Mucosa of descending colon (tissue), 3 donors: ENCODE measurements at regions not wholly inside any gene's neighbourhood (a gene's known extent, or its start where the extent isn't known, plus 50 kb on each side); places are given as distances from the start of the nearest gene placed in this dataset.

Source experiments
- ATAC-seq: fragments of 200-7000 bp; cut with Tn5 transposase; one replicate; pipeline ENCODE4 v1.9.1; 2020; ENCODE audit warnings: mild to moderate bottlenecking, moderate library complexity
- DNase-seq, 3 donors: peaks; one replicate each; pipeline ENCODE4 v3.0.0-alpha.2; 2020
- H3K36me3 ChIP-seq: fragments of 200-600 bp; one replicate; pipeline ENCODE4 v1.8.0; 2021; ENCODE audit warnings: low read depth, mild to moderate bottlenecking
- H3K4me1 ChIP-seq: fragments of 200-600 bp; one replicate; pipeline ENCODE4 v1.8.0; 2021; ENCODE audit warnings: low read depth, mild to moderate bottlenecking
- H3K4me3 ChIP-seq: fragments of 200-600 bp; one replicate; pipeline ENCODE4 v1.8.0; 2021; ENCODE audit warnings: mild to moderate bottlenecking
- H3K9me3 ChIP-seq: fragments of 200-600 bp; one replicate; pipeline ENCODE4 v1.8.0; 2021; ENCODE audit warnings: mild to moderate bottlenecking
- CTCF ChIP-seq: fragments of 200-600 bp; IDR thresholded peaks from one replicate; pipeline ENCODE4 v1.8.0; 2022; ENCODE audit warnings: antibody characterized with exemption, mild to moderate bottlenecking
- intact Hi-C, 2 donors: fragments of 100-400 bp; cut with DNase I in 1 of 2; cut with micrococcal nuclease in 1 of 2; formaldehyde crosslinking; loops; one replicate each; pipeline versions ENCODE4 v1.11.0 to v1.11.1; 2022; cut with DNase I, micrococcal nuclease
- donor health status: DM: no; HTN: no; CAD: no; lungs with moderate emphysema.
- donor health status: DM: no; HTN: no; CAD: no.
- donor health status: DM: no; HTN: yes; CAD: no.

DNA sequence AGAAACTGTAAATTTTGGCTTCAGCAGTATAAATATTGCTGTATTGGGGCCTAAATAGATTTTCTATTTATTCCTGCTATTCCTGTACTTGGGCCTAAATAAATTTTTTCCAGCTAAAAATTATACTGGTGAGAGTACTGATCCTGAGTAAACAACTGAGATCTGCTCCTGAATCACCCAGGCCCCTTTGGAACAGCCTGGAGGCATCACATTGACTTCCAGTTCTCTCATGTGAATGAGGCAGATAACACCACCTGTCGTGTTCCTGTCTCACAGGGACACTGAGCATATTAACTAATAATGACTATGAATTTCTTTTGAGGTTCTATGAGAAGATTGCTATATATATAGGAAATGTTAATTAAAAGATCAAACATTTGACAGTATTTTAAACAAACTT is 119.5 kb upstream of the PLCXD3 start:
- DNase-seq (no peak), ATAC-seq (no peak)
- Histone ChIP-seq H3K4me3 (no peak overlapping the region), H3K4me1 (no peaks in the 10 kb centered on the region), H3K36me3 (no peaks in the 10 kb centered on the region), H3K9me3 (no peaks in the 10 kb centered on the region)
- intact Hi-C loops, result no loop called here
- TF ChIP-seq CTCF, result no peak

- H3K4me1 ChIP-seq, result no peaks in the 10 kb centered on the region
- intact Hi-C loops, result no loop called here
- TF ChIP-seq CTCF, result no peak
- ATAC-seq, result no peak
- H3K4me3 ChIP-seq, result no peak overlapping the region
- no peaks in the 10 kb centered on the region for H3K36me3 ChIP-seq
- H3K9me3 ChIP-seq, result no peaks in the 10 kb centered on the region
- DNase-seq, result no peak
Observed at GRCh38 chr5:41625571-41625970, 115.2 kb upstream of the PLCXD3 start.

DNA sequence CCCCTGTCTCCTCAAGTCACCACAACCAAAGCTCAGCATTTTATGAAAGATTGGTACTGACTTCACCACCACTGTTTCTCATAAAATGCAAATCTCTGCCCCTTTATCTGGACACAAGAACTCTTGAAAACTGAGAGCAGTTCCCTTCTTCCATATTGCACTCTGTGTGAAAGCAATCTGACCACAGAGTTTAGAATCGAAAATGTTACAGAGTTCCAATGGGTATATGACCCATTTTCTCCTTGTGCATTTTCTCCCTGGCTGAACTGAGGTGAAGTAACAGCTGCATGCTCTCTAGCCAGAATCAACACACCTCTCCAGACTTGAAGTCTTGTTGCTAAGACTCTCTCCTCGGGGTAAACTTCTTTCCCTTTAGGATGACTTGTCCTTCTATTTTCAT is 111.0 kb upstream of the PLCXD3 start:
- H3K4me3 ChIP-seq, result no peak overlapping the region
- no peak for TF ChIP-seq CTCF
- H3K4me1 ChIP-seq, result no peaks in the 10 kb centered on the region
- ATAC-seq, result no peak
- no peaks in the 10 kb centered on the region for H3K36me3 ChIP-seq
- intact Hi-C loops, result no loop called here
- no peaks in the 10 kb centered on the region for H3K9me3 ChIP-seq
- DNase-seq, result no peak

DNA sequence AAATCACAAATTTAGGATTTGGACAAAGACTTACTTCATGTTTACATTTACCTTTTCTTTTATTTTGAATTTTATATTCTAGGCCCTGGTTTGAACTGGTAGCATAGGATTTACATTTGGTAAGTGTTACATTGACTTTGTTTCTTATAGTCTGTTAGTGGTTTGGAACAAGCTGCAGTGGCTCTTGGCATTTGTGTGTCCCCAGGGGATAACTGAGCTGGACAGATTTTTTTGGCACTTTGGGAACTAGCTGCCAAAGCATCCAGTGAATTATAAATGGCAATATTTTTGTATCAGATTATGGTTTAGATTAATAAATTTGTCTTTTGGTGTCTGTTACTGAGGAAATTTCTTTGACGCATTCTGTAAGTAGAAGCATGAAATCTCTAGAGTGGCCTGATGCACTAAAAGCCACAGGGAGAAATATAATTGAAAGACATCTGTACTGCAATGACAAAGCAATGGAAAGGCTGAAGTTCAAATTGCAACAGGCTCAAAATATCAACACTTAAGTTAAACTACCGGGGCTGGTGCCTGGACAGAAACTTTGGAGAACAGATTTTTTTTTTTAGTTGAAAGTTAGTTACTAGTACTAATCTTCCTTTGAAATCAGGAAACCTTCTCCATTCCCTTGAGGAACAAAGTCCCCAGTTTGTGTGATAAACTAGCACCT is 107.6 kb upstream of the PLCXD3 start:
- no peak for ATAC-seq

GRCh38 chr5:41610386-41610785 is 100.0 kb upstream of the PLCXD3 start:
- no peaks in the 10 kb centered on the region for H3K9me3 ChIP-seq
- no peaks in the 10 kb centered on the region for H3K4me1 ChIP-seq
- no peak for DNase-seq
- H3K4me3 ChIP-seq, result no peak overlapping the region
- no peak for ATAC-seq
- intact Hi-C loops, result no loop called here
- no peak for TF ChIP-seq CTCF
- no peaks in the 10 kb centered on the region for H3K36me3 ChIP-seq

More for the DNA sequence above, 107.6 kb upstream of the PLCXD3 start:
- intact Hi-C loops, result no loop called here
- TF ChIP-seq CTCF, result no peak
- no peak overlapping the region for H3K4me3 ChIP-seq
- H3K9me3 ChIP-seq, result no peaks in the 10 kb centered on the region
- no peak for DNase-seq
- no peaks in the 10 kb centered on the region for H3K36me3 ChIP-seq
- H3K4me1 ChIP-seq, result no peaks in the 10 kb centered on the region

- no peaks in the 10 kb centered on the region for H3K9me3 ChIP-seq
- no peak for TF ChIP-seq CTCF
- H3K4me1 ChIP-seq, result no peaks in the 10 kb centered on the region
- no peak overlapping the region for H3K4me3 ChIP-seq
- intact Hi-C loops, result no loop called here
- ATAC-seq, result no peak
- H3K36me3 ChIP-seq, result no peaks in the 10 kb centered on the region
- no peak for DNase-seq
Observed at GRCh38 chr5:41600731-41601130, 90.3 kb upstream of the PLCXD3 start.
